Embryonic facial prominence (tissue), 1 donor: ENCODE measurements at regions not wholly inside any gene's neighbourhood (a gene's known extent, or its start where the extent isn't known, plus 50 kb on each side); places are given as distances from the start of the nearest gene placed in this dataset.

Experiments
- DNase-seq: peaks from one replicate; pipeline ENCODE4 v3.0.0-alpha.2; 2016; ENCODE audit errors: extremely low spot score

GRCh38 chr1:208903251-208903905 lies 659.2 kb upstream of the PLXNA2 start:
- DNase-seq, result no peak

- DNase-seq, result no peak
These were observed 663.6 kb upstream of the PLXNA2 start for GRCh38 chr1:208907790-208908189.

GRCh38 chr1:208909011-208909984 lies 665.1 kb upstream of the PLXNA2 start:
- no peak for DNase-seq

DNA sequence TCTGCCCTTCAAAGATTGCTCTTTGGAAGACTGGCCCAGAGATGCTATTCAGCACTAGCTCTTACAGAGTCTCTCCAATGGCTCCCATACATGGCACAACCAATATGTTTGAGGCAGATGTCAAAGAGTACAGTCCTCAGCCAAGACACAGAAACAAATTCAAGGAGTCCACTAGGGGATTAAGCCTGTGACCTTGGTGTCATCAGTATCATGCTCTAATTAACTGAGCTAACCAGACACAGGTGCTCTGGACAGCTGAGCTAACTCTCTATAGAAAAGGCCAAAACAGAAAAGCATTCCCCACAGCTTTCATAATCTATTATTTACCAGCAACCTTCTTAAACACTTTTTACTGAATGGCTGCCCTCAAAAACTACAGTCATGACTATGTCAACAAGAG lies 666.0 kb upstream of the PLXNA2 start:
- no peak for DNase-seq

- no peak for DNase-seq
These were observed 666.2 kb upstream of the CAMK1G start for GRCh38 chr1:208917281-208917680.

- DNase-seq, result no peak
These were observed 665.8 kb upstream of the CAMK1G start for GRCh38 chr1:208917723-208918122.

GRCh38 chr1:208918160-208918559 lies 665.4 kb upstream of the CAMK1G start:
- DNase-seq, result no peak

DNA sequence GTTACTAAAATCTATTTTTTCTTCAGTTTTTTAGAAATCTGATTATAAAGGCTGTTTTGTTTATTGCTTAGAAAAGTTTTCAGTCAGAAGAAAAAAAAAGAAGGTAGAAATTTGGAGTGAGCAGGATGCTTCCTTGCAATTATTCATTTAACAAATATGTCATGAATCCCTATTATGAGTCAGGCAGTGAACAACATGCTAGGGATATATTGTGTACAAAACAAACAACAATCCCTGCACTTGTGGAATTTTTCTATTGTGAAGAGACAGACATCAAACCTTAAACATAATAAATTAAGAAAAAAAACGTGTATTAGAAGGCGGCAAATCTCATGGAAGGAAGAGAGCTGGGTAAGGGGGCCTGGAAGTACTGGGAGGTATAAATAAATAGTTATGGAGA lies 664.1 kb upstream of the CAMK1G start:
- DNase-seq, result no peak

GRCh38 chr1:208921259-208921658 lies 662.3 kb upstream of the CAMK1G start:
- no peak for DNase-seq

DNA sequence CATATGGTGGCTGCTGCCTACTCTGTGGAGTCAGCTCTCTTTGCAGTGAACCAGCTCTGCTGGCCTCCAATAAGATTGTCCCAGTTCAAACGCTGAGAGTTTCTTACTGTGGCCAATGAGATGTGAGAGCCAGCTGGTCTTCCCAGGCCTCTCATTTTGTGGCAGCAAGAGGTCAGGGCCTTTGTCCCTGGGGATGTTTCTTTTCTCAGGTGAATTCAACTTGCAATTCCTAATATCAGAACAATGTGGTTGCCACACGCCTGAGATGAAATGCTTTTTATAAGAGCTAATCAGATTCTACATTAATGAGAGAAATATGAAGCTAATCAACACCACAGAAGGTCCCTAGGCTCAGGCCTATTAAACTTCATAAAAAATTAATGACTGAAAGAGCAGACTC lies 660.1 kb upstream of the CAMK1G start:
- DNase-seq, result no peak

DNA sequence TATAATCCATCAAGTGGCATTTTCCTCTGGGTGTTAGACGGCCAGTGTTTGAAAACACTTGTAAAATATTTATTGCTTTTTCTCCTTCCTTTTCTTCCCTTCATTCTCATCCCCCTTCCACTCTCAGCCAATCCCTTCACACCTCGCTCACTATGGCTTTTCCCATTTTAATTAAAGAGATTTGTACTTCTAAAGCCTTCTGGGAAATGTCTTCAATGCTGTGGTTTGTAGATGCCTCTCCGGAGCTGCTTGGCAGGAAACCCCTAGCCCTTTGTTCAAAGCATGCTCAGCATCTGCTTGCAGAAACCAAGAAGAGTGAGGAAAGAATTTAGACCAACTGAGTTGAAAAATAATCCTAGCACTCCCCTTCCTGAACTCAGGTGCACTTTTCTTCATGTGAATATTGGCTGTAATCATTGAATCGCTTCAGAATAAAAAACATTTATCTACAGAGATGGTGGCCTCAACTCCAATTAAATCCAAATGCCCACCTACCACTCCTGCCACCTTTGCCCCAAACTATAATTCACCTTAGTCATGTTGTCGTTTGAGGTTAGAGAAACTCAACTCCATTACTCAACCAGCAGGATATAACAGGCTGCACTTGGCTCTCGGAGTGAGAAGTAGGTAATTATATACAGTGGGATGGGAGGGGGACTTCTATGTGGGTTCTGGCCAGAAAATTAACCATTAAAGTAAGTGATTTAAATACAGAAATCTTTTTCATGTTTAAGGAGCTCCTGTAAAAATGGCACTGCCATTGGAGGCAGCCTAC lies 659.4 kb upstream of the CAMK1G start:
- no peak for DNase-seq

GRCh38 chr1:208924928-208925327 lies 658.6 kb upstream of the CAMK1G start:
- DNase-seq, result no peak

GRCh38 chr1:208928349-208929010 lies 655.0 kb upstream of the CAMK1G start:
- DNase-seq, result no peak

DNA sequence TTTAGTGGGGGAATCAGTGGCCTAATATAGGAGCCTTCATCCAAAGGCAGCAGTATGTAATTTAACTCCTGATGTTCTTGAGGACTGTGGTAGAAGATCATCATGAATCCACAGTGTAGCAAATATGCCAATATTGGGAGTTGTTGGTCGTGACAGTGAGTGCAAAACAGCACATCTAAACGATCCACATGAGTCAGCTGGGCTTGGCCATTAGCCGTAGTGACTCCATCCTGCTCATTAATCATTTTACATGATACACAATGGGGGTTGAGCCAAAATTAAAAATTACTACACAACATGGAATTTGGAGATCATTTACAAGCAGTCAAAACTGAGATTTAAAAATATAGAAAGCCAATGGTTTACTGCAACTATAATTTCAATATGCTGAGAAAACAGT lies 653.9 kb upstream of the CAMK1G start:
- DNase-seq, result no peak

GRCh38 chr1:208931936-208932335 lies 651.6 kb upstream of the CAMK1G start:
- no peak for DNase-seq

DNA sequence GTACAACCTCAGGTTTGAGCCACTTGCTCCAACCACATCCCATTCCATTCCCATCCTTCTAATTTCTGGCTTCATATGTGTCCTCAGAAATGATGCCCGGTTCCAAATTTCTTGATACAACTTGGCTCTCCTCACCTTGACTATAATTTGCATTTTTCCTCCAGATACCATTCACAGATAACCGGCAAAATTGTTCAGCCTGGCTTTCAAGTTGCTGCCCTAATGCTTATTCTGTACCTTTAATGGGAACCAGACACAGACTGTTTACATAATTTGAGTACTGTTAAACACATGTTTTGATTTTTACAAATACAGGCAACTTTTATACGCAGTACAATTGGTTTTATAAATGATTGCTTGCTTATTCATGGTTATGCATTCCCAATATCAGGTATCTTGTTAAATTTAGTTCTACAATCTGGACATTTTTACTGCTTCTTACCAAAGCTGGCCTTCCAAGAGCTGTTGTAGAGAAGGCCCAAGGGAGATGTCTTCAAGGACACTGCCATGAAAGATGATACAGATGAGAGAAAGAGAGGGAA lies 649.5 kb upstream of the CAMK1G start:
- DNase-seq, result peak; percentile 40

DNA sequence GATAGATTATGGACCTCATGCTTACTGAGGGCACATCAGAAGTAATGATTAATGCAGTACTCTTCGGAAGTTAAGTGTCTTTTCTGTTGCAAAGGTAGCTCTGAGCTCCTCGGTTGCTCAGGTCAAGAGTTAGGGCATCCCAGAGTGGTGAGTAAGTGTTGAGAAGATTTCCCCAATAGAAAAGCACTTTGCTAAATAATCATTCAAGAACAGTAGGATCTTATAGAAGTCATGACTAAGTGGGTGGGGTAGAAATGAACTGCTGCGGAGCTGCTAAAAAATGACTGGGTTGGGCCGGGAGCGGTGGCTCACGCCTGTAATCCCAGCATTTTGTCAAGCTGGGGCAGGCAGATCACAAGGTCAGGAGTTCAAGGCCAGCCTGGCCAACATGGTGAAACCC lies 648.6 kb upstream of the CAMK1G start:
- DNase-seq, result no peak

DNA sequence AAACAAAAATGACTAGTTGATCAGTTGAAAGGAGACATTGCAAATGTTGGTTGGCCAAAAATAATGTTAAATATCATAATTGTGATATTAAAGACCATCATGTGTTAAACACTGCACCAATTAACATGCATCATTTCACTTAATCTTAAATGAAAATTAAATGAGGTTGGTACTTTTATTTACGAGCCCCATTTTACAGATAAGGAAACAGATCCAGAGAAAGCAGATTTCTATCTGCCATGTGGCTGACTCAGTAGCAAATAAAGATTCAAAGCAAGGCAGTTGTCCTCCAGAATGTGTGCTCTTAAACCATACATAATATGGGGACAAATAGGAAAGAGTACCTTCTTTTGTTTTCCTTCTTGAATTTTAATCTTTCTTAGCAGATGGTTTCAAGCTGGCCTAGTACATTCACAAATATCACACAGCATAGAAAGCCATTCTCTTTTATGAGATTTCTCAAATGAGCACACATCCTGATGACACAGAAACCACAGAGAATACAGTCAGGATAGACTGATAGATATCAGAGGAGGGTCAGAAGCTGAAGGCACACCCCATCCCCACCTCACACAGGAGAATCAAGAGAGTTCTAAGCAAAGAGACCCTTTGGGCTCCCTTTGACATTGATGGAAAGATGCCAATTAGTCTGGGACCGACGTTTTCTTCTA lies 647.9 kb upstream of the CAMK1G start:
- no peak for DNase-seq

DNA sequence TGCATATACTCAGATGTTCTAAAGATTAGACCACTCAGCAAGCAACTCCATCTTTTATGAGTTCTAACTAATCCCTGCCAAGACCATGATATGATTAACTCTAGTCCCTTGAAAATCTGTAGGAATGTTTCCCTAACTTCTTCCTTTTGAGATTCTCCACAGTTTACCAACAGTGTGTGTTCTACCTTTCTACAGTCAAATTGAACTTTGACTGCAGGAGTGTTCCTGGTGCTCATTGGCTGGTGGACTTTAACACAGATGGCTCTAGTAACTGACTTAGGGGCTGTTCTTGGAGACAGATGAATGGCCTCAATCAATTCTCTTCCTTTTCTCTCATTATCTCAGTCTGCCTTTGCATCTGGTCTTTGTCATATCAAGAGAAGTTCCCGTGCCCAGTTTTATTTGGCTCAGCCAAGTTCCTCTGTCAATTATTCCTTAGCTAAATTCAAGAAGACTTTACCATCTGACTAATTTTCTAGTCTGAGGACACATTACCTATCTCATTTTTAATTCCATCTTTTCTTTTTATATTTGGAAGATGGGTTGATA lies 643.9 kb upstream of the CAMK1G start:
- no peak for DNase-seq

DNA sequence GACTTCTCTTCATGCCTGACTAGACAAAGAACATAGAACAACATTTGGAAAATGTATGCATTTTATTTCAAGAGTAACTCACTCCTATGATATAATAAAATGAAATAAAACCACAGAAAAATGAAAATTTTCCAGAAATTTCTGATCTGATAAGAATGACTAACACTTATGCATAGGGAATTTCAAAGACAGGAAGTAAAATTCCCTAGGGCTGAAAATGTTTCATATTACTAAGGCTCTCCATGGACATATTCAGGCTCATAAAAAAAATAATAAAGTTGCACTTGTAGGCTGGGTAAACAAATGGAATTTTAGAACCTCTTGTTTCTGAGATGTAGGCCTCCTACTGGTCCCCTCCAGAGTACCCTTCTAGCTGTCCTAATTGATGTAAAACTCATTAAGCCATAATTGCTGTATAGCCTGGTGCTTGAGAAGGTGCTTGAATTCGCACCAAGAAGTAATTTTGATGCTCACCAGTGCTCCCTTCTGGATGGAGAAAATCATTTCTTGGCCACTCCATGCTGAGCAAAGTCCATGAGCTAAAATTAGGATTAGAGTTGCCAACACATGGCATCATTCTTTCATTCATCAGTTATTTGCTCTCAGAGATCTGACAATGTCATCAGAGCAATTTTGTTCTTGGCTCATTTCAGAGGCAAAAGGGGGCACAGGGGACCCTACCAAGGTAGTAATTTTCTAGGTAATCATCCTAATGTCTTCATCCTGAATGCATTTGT lies 641.0 kb upstream of the CAMK1G start:
- DNase-seq, result no peak
